GM23248 (cell line): ENCODE measurements at regions not wholly inside any gene's neighbourhood (a gene's known extent, or its start where the extent isn't known, plus 50 kb on each side); places are given as distances from the start of the nearest gene placed in this dataset.

Experiments
- DNase-seq: peaks from one replicate; pipeline ENCODE4 v3.0.0-alpha.2; 2015
- H2AFZ ChIP-seq: fragments of 200-600 bp; sonication (generic); 2 replicates; pipeline ENCODE4 v1.6.1; 2016; ENCODE audit warnings: antibody characterized with exemption
- H3F3A ChIP-seq: fragments of 200-600 bp; sonication (generic); 2 replicates; pipeline ENCODE4 v1.6.1; 2016; ENCODE audit warnings: mild to moderate bottlenecking, antibody characterized with exemption, mixed run types; ENCODE audit not compliant: insufficient read depth
- H3K27ac ChIP-seq: fragments of 200-600 bp; sonication (generic); 2 replicates; pipeline ENCODE4 v1.5.1; 2016; ENCODE audit warnings: mild to moderate bottlenecking
- H3K27me3 ChIP-seq: fragments of 200-600 bp; sonication (generic); replicated peaks from 2 replicates; pipeline ENCODE4 v1.6.1; 2016; ENCODE audit warnings: mild to moderate bottlenecking; ENCODE audit not compliant: insufficient read depth
- H3K36me3 ChIP-seq: fragments of 200-600 bp; sonication (generic); 2 replicates; pipeline ENCODE4 v1.6.1; 2016; ENCODE audit warnings: low read depth, mild to moderate bottlenecking
- H3K4me1 ChIP-seq: fragments of 200-600 bp; sonication (generic); 2 replicates; pipeline ENCODE4 v1.6.1; 2016; ENCODE audit warnings: mild to moderate bottlenecking; ENCODE audit not compliant: insufficient read depth
- H3K4me2 ChIP-seq: fragments of 200-600 bp; sonication (generic); one replicate; pipeline ENCODE4 v1.6.1; 2016; ENCODE audit warnings: mild to moderate bottlenecking; ENCODE audit not compliant: unreplicated experiment
- H3K4me3 ChIP-seq: fragments of 200-600 bp; sonication (generic); 2 replicates; pipeline ENCODE4 v1.5.1; 2016; ENCODE audit warnings: mild to moderate bottlenecking
- H3K79me2 ChIP-seq: fragments of 200-600 bp; sonication (generic); 2 replicates; pipeline ENCODE4 v1.6.1; 2016; ENCODE audit warnings: mild to moderate bottlenecking; ENCODE audit not compliant: insufficient read depth
- H3K9ac ChIP-seq: fragments of 200-600 bp; sonication (generic); 2 replicates; pipeline ENCODE4 v1.6.1; 2016; ENCODE audit warnings: mild to moderate bottlenecking
- H3K9me2 ChIP-seq: fragments of 200-600 bp; sonication (generic); 2 replicates; pipeline ENCODE4 v1.6.1; 2016; ENCODE audit warnings: mixed run types, mild to moderate bottlenecking, moderate library complexity; ENCODE audit not compliant: insufficient read depth
- H3K9me3 ChIP-seq: fragments of 200-600 bp; sonication (generic); one replicate; pipeline ENCODE4 v1.6.1; 2017; ENCODE audit warnings: low read depth
- H4K20me1 ChIP-seq: fragments of 200-600 bp; sonication (generic); 2 replicates; pipeline ENCODE4 v1.6.0; 2016; ENCODE audit not compliant: insufficient read depth
- EZH2 ChIP-seq: fragments of 200-600 bp; sonication (generic); IDR thresholded peaks from 2 replicates; pipeline ENCODE4 v1.6.1; 2018; ENCODE audit warnings: antibody characterized with exemption, mild to moderate bottlenecking; ENCODE audit not compliant: insufficient read depth, poor library complexity, severe bottlenecking
- EZH2phosphoT487 ChIP-seq: fragments of 200-600 bp; sonication (generic); IDR thresholded peaks from 2 replicates; pipeline ENCODE4 v1.6.1; 2018; ENCODE audit warnings: antibody characterized with exemption, moderate library complexity, mild to moderate bottlenecking, low read depth; ENCODE audit not compliant: insufficient read depth
- WGBS, 2 experiments: methylation state at CpG; one replicate each; pipeline ENCODE4 v1.1.6; 2015 to 2017; ENCODE audit warnings: low lambda C conversion rate in 2 of 2, low coverage in 1 of 2; ENCODE audit errors: missing lambda C conversion rate in 2 of 2; 5-methylcytosine and 5-hydroxymethylcytosine counted together
- in situ Hi-C: fragments of 300-500 bp; cut with MboI; formaldehyde crosslinking; loops from 2 replicates; pipeline ENCODE4 v1.15.0; 2020

GRCh38 chr3:74752290-74752689 lies 137.8 kb upstream of the CNTN3 start:
- no peaks in the 10 kb centered on the region for H3K9me2 ChIP-seq
- in situ Hi-C loops = no loop called here
- no peak overlapping the region for H3K4me3 ChIP-seq
- no peak overlapping the region for H3K27ac ChIP-seq
- H2AFZ ChIP-seq = no peak overlapping the region
- H3K36me3 ChIP-seq = no peaks in the 10 kb centered on the region
- 87 to 96% methylated on average over 7 of the region's 7 CpGs for WGBS, 2 experiments
- H4K20me1 ChIP-seq = no peaks in the 10 kb centered on the region
- peaks cover 7% of the 10 kb centered on the region; the same call in 1 of the 2 replicates for H3K4me1 ChIP-seq
- DNase-seq = no peak
- H3K9me3 ChIP-seq = no peaks in the 10 kb centered on the region
- TF ChIP-seq EZH2 = no peak
- TF ChIP-seq EZH2phosphoT487 = no peak
- no peaks in the 10 kb centered on the region for H3F3A ChIP-seq
- no peak overlapping the region for H3K9ac ChIP-seq
- H3K27me3 ChIP-seq = no peaks in the 10 kb centered on the region
- H3K79me2 ChIP-seq = no peaks in the 10 kb centered on the region
- H3K4me2 ChIP-seq = no peak overlapping the region

- Histone ChIP-seq H4K20me1 (no peaks in the 10 kb centered on the region), H3F3A (no peaks in the 10 kb centered on the region), H3K79me2 (no peaks in the 10 kb centered on the region), H3K27ac (no peak overlapping the region), H3K36me3 (no peaks in the 10 kb centered on the region), H3K9me2 (no peaks in the 10 kb centered on the region), H3K4me1 (peaks cover 4% of the 10 kb centered on the region; the same call in 1 of the 2 replicates), H2AFZ (no peak overlapping the region), H3K27me3 (no peaks in the 10 kb centered on the region), H3K9ac (no peak overlapping the region), H3K9me3 (no peaks in the 10 kb centered on the region), H3K4me3 (no peak overlapping the region), H3K4me2 (no peak overlapping the region)
- WGBS, 2 experiments = 60 to 64% methylated on average over 7 of the region's 7 CpGs
- in situ Hi-C loops = no loop called here
- TF ChIP-seq EZH2phosphoT487 (no peak), EZH2 (no peak)
- no peak for DNase-seq
Measured at GRCh38 chr3:74751775-74752174, 137.3 kb upstream of the CNTN3 start.

- H3K9ac ChIP-seq = no peak overlapping the region
- H3K4me2 ChIP-seq = no peak overlapping the region
- H3K79me2 ChIP-seq = no peaks in the 10 kb centered on the region
- in situ Hi-C loops = no loop called here
- H3K9me3 ChIP-seq = no peaks in the 10 kb centered on the region
- TF ChIP-seq EZH2phosphoT487 = no peak
- H3K4me3 ChIP-seq = no peak overlapping the region
- WGBS, 2 experiments = 22 to 23% methylated on average over 4 of the region's 4 CpGs
- no peak for DNase-seq
- H3K4me1 ChIP-seq = no peaks in the 10 kb centered on the region
- no peaks in the 10 kb centered on the region for H4K20me1 ChIP-seq
- no peaks in the 10 kb centered on the region for H3K36me3 ChIP-seq
- no peak overlapping the region for H2AFZ ChIP-seq
- no peaks in the 10 kb centered on the region for H3K9me2 ChIP-seq
- no peaks in the 10 kb centered on the region for H3F3A ChIP-seq
- H3K27me3 ChIP-seq = no peaks in the 10 kb centered on the region
- H3K27ac ChIP-seq = no peak overlapping the region
Measured at GRCh38 chr3:74750901-74751300, 136.4 kb upstream of the CNTN3 start.

GRCh38 chr3:74739242-74739641 lies 124.8 kb upstream of the CNTN3 start:
- WGBS, 2 experiments = 96 to 98% methylated on average over 3 of the region's 3 CpGs
- Histone ChIP-seq H3K9me3 (no peaks in the 10 kb centered on the region), H3K79me2 (no peaks in the 10 kb centered on the region), H4K20me1 (no peaks in the 10 kb centered on the region), H3K4me3 (no peak overlapping the region), H3K9ac (no peak overlapping the region), H3K36me3 (no peaks in the 10 kb centered on the region), H3K4me1 (no peaks in the 10 kb centered on the region), H2AFZ (no peak overlapping the region), H3K27ac (no peak overlapping the region), H3K9me2 (no peaks in the 10 kb centered on the region), H3F3A (no peaks in the 10 kb centered on the region), H3K4me2 (no peak overlapping the region), H3K27me3 (no peaks in the 10 kb centered on the region)
- in situ Hi-C loops = no loop called here
- peak; percentile 4 for DNase-seq
- TF ChIP-seq EZH2phosphoT487 (no peak), EZH2 (no peak)

GRCh38 chr3:74722211-74722610 lies 107.8 kb upstream of the CNTN3 start:
- H2AFZ ChIP-seq = no peak overlapping the region
- H3F3A ChIP-seq = no peaks in the 10 kb centered on the region
- TF ChIP-seq EZH2phosphoT487 (no peak), EZH2 (no peak)
- H3K27ac ChIP-seq = no peak overlapping the region
- no peaks in the 10 kb centered on the region for H3K4me1 ChIP-seq
- H3K9me3 ChIP-seq = no peaks in the 10 kb centered on the region
- H3K9ac ChIP-seq = no peak overlapping the region
- H4K20me1 ChIP-seq = no peaks in the 10 kb centered on the region
- H3K27me3 ChIP-seq = no peaks in the 10 kb centered on the region
- peak; percentile 0 for DNase-seq
- H3K9me2 ChIP-seq = no peaks in the 10 kb centered on the region; the same call in 1 of the 2 replicates
- H3K4me3 ChIP-seq = no peak overlapping the region
- no peaks in the 10 kb centered on the region for H3K79me2 ChIP-seq
- no peak overlapping the region for H3K4me2 ChIP-seq
- no peaks in the 10 kb centered on the region for H3K36me3 ChIP-seq
- in situ Hi-C loops = no loop called here
